ENCODE measurements at regions not wholly inside any gene's neighbourhood (a gene's known extent, or its start where the extent isn't known, plus 50 kb on each side); places are given as distances from the start of the nearest gene placed in this dataset.

- no peak for TF ChIP-seq POLR2A (IDR thresholded peaks at IDR 0.05; ENCODE audit: low read depth, low read length)
- no peak for TF ChIP-seq TAF1 (IDR thresholded peaks at IDR 0.05; ENCODE audit: low read depth, low read length)
- no peak for TF ChIP-seq POLR2AphosphoS5 (IDR thresholded peaks at IDR 0.05; ENCODE audit: low read depth, low read length)
Measured at GRCh38 chr15:47299846-47300434, 417.4 kb upstream of the SEMA6D start.
